GM12892 (cell line): ENCODE measurements at regions not wholly inside any gene's neighbourhood (a gene's known extent, or its start where the extent isn't known, plus 50 kb on each side); places are given as distances from the start of the nearest gene placed in this dataset.

Experiments used
- POLR2A ChIP-seq: IDR thresholded peaks from 2 replicates; pipeline ENCODE4 v1.6.1; 2011; ENCODE audit warnings: low read depth, low read length, control low read depth
- POLR2AphosphoS5 ChIP-seq: IDR thresholded peaks from 2 replicates; pipeline ENCODE4 v1.6.1; 2011; ENCODE audit warnings: low read depth, low read length, control low read depth
- TAF1 ChIP-seq: IDR thresholded peaks from 2 replicates; pipeline ENCODE4 v1.6.1; 2011; ENCODE audit warnings: low read depth, mild to moderate bottlenecking, control low read depth, low read length, borderline replicate concordance

GRCh38 chr14:71242237-71242748, 335.0 kb downstream of the PCNX1 start:
- TF ChIP-seq POLR2AphosphoS5 = no peak
- no peak for TF ChIP-seq POLR2A
- no peak for TF ChIP-seq TAF1
